ENCODE measurements at regions not wholly inside any gene's neighbourhood (a gene's known extent, or its start where the extent isn't known, plus 50 kb on each side); places are given as distances from the start of the nearest gene placed in this dataset.
"Not testable (repeated sequence)": the region's sequence is repeated elsewhere in the genome, so short reads cannot be mapped to it uniquely, and the experiment has no call there.

DNA sequence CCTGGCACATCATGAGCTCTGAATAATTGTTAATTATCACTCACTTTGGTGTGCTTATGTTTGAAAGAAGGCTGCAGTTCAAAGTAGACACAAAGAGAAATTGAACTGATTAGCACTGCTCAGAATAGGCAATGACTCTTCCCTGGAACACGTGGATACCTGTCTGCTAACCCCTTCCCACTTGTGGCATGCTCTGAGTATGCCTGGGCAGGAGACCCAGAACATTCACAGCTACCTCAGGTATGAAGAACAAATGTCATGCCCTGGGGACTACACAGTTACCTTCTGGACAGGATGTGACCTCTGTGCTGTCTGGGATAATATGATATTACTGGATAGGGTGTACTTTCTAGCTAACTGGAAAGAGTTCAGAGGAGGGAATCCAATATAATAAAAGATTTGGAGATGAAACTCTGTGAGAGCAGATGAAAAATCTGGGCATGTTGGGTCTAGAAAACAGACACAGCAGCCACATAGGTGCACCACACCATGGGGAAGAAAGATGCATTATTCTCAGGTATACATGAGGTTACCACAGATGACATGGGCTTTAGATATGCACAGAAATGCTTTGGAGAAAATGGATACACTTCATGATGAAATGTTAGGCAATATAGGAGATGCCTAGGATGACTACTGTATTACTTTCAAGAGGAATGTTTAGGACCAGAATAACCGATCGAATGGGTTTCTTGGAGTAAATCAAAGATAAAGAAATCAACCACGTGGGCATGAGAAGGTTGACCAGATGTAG is 324.2 kb upstream of the PREP start:
- DNase-seq (ENCODE audit: low read depth in 2 of 2), result no peak

DNA sequence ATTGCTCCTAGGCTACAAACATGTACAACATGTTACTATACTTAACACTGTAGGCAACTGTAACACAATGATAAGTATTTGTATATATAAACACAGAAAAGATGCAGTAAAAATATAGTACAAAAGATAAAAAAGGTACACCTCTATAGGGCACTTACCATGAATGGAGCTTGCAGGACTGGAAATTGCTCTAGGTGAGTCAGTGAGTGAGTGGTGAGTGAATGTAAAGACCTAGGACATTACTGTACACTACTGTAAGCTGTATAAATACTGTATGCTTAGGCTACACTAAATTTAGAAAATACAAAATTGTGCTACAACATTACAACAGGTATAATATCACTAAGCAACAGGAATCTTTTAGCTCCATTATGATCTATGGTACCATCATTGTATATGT is 312.0 kb upstream of the PREP start:
- DNase-seq (ENCODE audit: low read depth in 2 of 2), result no peak

- no peak for DNase-seq (ENCODE audit: low read depth in 2 of 2)
Observed at GRCh38 chr6:105713474-105714118, 310.7 kb upstream of the PREP start.

DNA sequence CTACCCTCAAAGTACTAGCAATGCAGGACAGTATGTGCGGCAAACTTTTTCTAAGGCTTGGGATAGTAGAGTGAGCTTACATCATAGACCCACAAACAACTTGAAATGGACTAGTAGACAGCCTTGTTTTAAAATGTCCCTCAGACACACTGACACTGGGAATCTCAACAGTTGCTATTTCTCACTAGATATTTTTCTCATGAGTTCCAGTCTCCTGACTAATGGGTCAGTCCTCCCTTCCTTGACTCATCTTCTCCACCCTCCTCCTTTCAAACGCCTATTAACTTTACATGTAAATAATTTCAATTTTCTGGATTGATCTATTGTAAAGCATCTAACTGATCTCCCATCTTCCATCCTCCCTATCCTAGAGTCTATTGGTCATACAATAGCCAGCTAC is 308.3 kb upstream of the PREP start:
- DNase-seq (ENCODE audit: low read depth in 2 of 2), result no peak

DNA sequence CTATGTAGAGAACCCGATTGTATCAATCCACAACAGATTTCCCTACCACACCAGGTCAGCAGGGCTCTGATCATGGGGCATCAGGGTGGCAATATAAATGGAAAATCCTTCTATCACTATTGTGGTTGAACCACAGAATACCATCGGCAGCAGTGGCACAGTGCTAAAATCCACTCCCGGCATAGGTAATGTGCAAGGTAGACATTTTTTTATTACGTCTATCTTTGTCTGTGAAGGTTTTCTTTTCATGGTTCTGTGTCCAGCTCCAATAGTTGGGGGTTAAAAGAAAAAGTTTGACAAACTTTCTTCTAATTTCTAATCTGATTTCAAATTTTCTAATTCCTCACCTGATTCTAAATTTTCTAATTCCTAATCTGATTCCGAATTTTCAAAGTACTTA is 302.7 kb upstream of the PREP start:
- no peak for DNase-seq (ENCODE audit: low read depth in 2 of 2)

- DNase-seq (ENCODE audit: low read depth in 2 of 2), result no peak
Observed at GRCh38 chr6:105695461-105695860, 292.6 kb upstream of the PREP start.

DNA sequence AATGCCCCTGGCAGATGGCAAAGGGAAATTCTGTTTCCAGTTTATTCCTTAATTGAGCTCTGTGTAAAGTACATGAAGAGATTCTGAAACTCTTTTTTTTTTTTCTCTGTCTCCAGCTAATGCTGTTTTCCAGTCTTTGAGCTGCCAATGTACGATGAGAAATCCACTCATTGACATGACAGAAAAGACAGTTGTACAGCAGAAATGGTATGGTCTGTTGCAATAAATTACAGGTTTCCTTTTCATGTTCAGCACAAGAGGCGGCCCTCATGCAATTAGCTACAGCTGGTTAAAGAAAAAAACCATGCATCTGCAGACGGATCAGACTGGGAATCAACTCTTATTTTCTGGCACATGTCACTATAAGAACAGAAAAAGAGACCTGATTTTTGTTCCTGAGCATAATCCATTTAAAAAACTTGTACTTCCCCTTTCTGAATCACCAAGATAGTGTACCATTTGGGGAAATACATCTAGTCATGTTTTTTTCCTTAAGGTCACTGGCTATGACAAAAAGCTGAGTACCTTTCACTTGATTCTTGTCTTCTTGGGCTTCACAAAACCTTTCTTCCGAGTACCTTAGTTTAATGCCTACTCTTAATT is 289.8 kb upstream of the PREP start:
- no peak for DNase-seq (ENCODE audit: low read depth in 2 of 2)

DNA sequence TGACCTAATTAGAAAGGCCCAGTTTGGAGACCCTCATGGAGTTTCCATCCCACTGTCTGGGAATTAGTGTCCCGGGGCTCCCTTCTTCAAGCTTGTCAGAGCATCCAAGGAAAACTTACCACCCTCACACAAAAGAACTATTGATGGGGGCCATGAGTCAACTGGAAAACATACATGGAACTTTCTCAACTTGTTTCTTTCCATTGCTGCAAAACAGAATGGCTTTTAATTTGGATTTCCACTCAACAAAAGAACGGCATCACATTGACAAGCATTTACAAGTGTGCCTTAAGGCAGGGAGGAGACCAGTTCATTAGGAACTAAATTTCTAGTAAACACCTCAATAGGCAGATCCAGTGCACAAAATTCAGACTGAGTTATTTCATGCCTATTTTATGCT is 289.1 kb upstream of the PREP start:
- DNase-seq (ENCODE audit: low read depth in 2 of 2), result no peak

- no peak for DNase-seq (ENCODE audit: low read depth in 2 of 2)
Observed at GRCh38 chr6:105691081-105691480, 288.2 kb upstream of the PREP start.

GRCh38 chr6:105688573-105688972 is 285.7 kb upstream of the PREP start:
- no peak for DNase-seq (ENCODE audit: low read depth in 2 of 2)

DNA sequence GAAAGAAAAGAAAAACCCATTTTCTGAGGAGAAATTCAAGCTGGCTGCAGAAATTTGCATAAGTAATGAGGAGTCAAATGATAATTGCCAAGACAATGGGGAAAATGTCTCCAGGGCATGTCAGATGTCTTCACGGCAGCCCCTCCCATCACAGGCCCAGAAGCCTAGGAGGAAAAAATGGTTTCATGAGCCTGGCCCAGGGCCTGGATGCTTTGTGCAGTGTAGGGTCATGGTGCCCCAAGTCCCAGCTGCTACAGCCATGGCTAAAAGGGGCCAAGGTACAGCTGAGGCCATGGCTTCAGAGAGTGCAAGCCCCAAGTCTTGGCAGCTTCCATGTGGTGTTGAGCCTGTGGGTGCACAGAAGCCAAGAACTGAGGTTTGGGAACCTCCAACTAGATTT is 283.9 kb upstream of the PREP start:
- DNase-seq (ENCODE audit: low read depth in 2 of 2), result not testable (repeated sequence)

GRCh38 chr6:105681061-105681460 is 278.2 kb upstream of the PREP start:
- no peak for DNase-seq (ENCODE audit: low read depth in 2 of 2)

DNA sequence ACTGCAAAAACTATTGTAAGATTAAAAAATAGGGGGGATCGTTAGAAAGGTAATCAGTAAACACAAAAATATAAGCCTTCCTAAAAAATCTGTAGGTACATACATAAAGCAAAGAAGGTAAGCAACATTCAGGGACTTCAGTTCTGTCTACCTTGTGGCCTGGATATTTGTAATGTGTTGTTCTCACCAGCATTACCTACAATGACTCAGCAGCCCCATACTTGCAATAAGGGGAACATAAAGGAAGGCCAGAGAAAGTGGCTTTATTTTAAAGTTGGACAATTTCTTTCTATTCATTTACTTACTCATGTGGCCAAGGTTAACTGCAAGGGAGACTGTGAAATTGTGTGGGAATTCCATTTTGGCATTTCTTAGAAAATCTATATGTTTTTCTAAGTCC is 277.2 kb upstream of the PREP start:
- no peak for DNase-seq (ENCODE audit: low read depth in 2 of 2)

- no peak for DNase-seq (ENCODE audit: low read depth in 2 of 2)
Observed at GRCh38 chr6:105678516-105678915, 275.6 kb upstream of the PREP start.

DNA sequence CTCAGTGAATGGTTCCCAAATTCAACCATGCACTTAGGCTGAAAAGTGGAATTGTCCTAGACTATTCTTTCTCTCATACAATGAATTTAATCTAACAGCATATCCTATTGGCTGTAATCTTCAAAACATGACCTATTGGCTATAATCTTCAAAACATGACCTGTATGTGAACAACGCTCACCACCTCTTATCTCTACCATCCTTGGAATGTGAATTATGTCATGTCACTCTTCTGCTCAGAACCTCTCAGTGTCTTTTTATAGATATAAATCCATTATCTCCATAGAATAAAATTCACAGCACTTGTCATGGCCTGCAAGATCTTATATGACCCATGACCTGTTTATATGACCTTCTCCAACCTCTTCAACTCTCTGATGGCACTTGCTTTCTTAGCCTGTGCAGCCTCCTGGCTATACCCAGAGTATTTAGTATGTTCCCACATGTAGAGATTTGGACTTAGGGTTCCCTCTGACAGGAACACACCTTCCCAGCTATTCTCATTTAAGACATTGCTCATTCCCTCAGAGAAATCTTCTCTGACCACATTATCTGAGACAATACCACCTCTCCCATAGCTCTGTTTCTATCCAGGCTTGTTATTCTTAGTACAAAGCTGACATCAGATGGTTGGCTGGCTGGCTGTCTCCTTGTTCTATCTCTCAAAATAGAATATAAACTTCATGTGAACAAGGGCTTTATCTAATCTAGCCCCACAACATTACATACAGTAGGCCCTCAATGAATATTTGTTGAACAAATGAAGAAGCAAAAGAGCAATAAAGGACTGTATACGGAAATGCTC is 275.0 kb upstream of the PREP start:
- no peak for DNase-seq (ENCODE audit: low read depth in 2 of 2)

DNA sequence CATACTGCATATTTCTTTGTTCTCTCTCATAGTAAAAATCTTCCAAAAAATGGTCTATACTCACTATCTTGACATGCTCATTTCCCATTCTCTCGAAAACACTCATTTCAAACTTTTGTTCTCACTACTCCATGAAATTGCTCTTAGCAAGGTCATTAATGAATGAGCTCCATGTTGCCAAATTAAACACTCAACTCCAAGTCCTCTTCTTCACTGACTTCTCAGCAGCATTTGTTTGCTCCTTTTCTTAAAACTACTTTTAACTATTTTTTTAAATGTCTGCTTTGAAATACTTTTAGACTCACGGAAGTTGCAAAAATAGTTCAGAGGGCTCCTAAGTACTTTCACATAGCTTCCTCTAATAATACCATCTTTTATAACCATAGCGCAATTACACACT is 274.0 kb upstream of the PREP start:
- no peak for DNase-seq (ENCODE audit: low read depth in 2 of 2)

GRCh38 chr6:105675715-105676397 is 273.0 kb upstream of the PREP start:
- DNase-seq (ENCODE audit: low read depth in 2 of 2), result no peak

GRCh38 chr6:105672856-105673538 is 270.1 kb upstream of the PREP start:
- not testable (repeated sequence) for DNase-seq (ENCODE audit: low read depth in 2 of 2)

GRCh38 chr6:105669232-105669631 is 266.4 kb upstream of the PREP start:
- no peak for DNase-seq (ENCODE audit: low read depth in 2 of 2)

- DNase-seq (ENCODE audit: low read depth in 2 of 2), result no peak
Observed at GRCh38 chr6:105667056-105667455, 264.2 kb upstream of the PREP start.

DNA sequence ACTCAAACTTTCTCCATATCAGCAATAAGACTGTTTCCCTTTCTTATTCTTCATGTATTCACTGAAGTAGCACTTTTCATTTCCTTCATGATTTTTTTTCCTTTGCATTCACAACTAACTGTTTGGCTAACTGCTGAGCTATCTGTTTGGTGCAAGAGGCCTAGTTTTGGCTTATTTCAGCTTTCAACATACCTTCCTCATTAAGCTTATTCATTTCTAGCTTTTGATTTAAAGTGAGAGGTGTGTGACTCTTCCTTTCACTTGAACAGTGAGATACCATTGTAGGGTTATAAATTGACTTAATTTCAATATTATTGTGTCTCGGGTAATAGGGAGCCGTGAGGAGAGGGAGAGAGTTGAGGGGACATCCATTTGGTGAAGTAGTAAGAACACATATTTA is 262.0 kb upstream of the PREP start:
- no peak for DNase-seq (ENCODE audit: low read depth in 2 of 2)

Data from activated CD8-positive, alpha-beta memory T cell treated with anti-CD3 and anti-CD28 coated beads for 4 hours (primary cell).